ENCODE measurements at regions not wholly inside any gene's neighbourhood (a gene's known extent, or its start where the extent isn't known, plus 50 kb on each side); places are given as distances from the start of the nearest gene placed in this dataset.

- no peak for TF ChIP-seq ZNF747 (tag by site-specific recombination; IDR thresholded peaks at IDR 0.05)
- TF ChIP-seq ZBTB10 (tag by site-specific recombination; IDR thresholded peaks at IDR 0.05): no peak
- TF ChIP-seq ZNF843 (tag by site-specific recombination; IDR thresholded peaks at IDR 0.05): no peak
- TF ChIP-seq ZSCAN23 (tag by site-specific recombination; IDR thresholded peaks at IDR 0.05): no peak
- TF ChIP-seq ZSCAN16 (tag by site-specific recombination; IDR thresholded peaks at IDR 0.05): no peak
- no peak for TF ChIP-seq ZNF211 (tag by site-specific recombination; IDR thresholded peaks at IDR 0.05; ENCODE audit: low read depth)
These were observed 92.4 kb upstream of the B3GAT2 start (continued) for GRCh38 chr6:71049198-71049770.

GRCh38 chr6:71053475-71053874 lies 96.6 kb upstream of the B3GAT2 start:
- CTCF ChIA-PET: interaction anchor here (0.6 kb wide), 1 partner anchor 517 kb away, joined by 5 read pairs; no protein-coding TSS in a partner anchor
- no peaks in the 10 kb centered on the region for H3K4me1 ChIP-seq (ENCODE audit: control insufficient read depth, insufficient read depth, low read length)
- H3K9me3 ChIP-seq (ENCODE audit: control insufficient read depth, insufficient read depth, low read depth, low read length): no peaks in the 10 kb centered on the region
- no peak overlapping the region for H3K4me3 ChIP-seq (ENCODE audit: low read depth, low read length)
- no peak for TF ChIP-seq ZBTB10 (tag by site-specific recombination; IDR thresholded peaks at IDR 0.05)
- no peak for TF ChIP-seq ZNF560 (tag by site-specific recombination; IDR thresholded peaks at IDR 0.05; ENCODE audit: borderline replicate concordance)
- no peak for TF ChIP-seq SP2 (tag by site-specific recombination; IDR thresholded peaks at IDR 0.05)
- no peak for TF ChIP-seq ZBTB11 (tag by site-specific recombination; conservative IDR thresholded peaks at IDR 0.05; ENCODE audit: low read depth)
- no peak for TF ChIP-seq ZNF514 (tag by site-specific recombination; IDR thresholded peaks at IDR 0.05)
- no peak for TF ChIP-seq ZNF221 (tag by site-specific recombination; IDR thresholded peaks at IDR 0.05; ENCODE audit: borderline replicate concordance)
- TF ChIP-seq ZNF664 (tag by site-specific recombination; IDR thresholded peaks at IDR 0.05): no peak
- no peak for TF ChIP-seq ZBTB1 (tag by site-specific recombination; IDR thresholded peaks at IDR 0.05)
- no peak for TF ChIP-seq ZNF146 (tag by site-specific recombination; IDR thresholded peaks at IDR 0.05)
- TF ChIP-seq BCL6B (tag by site-specific recombination; IDR thresholded peaks at IDR 0.05): no peak
- TF ChIP-seq GLIS2 (tag by site-specific recombination; IDR thresholded peaks at IDR 0.05): no peak
- TF ChIP-seq ZNF645 (tag by site-specific recombination; IDR thresholded peaks at IDR 0.05): no peak
- TF ChIP-seq ZNF155 (tag by site-specific recombination; IDR thresholded peaks at IDR 0.05): no peak
- H3K36me3 ChIP-seq (ENCODE audit: control insufficient read depth in 2 of 2, insufficient read depth in 1 of 2, low read length in 2 of 2): no peaks in the 10 kb centered on the region
- no peak overlapping the region for H3K27ac ChIP-seq (ENCODE audit: extremely low read depth, low read depth, low read length)
- POLR2A ChIA-PET: interaction anchor here (0.7 kb wide), 1 partner anchor 44 kb away, joined by 3 read pairs; no protein-coding TSS in a partner anchor

All from HEK293 (cell line).